ENCODE measurements at regions not wholly inside any gene's neighbourhood (a gene's known extent, or its start where the extent isn't known, plus 50 kb on each side); places are given as distances from the start of the nearest gene placed in this dataset.

DNA sequence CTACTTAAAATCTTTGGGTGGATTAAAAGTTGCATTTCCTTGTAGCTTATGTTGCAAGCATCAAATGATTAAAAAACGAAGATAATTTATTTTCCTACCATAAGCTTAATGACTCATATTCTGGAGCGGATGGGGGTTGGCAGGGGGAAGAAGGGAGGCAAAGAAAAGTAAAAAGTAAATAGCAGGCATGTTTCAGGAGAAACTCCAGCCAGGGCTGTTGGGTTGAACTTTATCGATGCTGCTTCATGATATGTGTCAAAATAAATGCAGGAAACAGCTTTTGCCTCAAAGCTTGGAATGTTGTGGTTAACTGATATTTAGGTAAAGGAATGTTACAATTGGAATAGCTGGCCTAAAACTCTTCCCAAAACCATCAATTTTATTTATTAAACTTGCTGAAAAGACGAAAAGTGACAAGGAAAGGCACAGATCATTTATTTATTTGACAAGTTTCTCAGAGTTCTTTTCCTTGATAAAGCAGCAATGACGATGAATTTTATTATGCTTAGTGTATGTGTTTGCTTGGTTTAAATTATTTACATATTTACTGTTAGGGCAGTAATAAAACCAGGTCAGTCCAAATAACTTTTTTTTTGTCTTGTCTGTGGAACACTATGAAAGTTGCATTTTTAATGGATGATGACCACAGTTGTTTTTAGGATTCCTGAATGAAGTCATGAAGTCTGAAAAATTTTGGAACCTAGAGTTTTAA lies 177.9 kb downstream of the PCSK1 start:
- H3K27me3 Mint-ChIP-seq, result no peaks in the 10 kb centered on the region
- no peaks in the 10 kb centered on the region for H3K9me3 Mint-ChIP-seq
- no peak for ATAC-seq (replicated peaks)
- H3K27ac Mint-ChIP-seq, result no peak overlapping the region
- DNase-seq, result no peak
- H3K4me3 Mint-ChIP-seq, result no peak overlapping the region
- H3K4me1 Mint-ChIP-seq, result peaks cover 11 to 16% of the 10 kb centered on the region in 2 donors
- H3K36me3 Mint-ChIP-seq, result no peaks in the 10 kb centered on the region

DNA sequence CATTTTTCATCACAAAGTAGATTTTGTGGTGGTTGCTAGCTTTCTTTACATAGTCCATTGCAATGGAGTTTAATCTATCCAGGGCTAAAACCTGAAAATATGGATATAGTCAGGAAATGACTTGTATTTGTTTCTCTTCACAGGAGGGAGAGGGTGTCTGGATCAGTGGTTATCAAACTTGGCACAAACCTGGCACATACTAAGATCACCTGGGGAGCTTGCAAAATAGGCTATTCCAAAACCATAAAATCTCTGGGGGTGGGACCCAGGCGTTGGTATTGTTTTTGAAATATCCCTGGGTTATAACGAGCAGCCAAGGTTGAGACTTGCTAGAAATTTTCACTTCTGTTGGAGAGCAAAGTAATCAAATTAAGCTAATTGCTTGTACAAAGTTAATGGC lies 179.9 kb downstream of the PCSK1 start:
- H3K9me3 Mint-ChIP-seq, result no peaks in the 10 kb centered on the region
- H3K27ac Mint-ChIP-seq, result no peak overlapping the region
- H3K36me3 Mint-ChIP-seq, result no peaks in the 10 kb centered on the region
- H3K4me1 Mint-ChIP-seq, result no peaks in the 10 kb centered on the region
- no peak overlapping the region for H3K4me3 Mint-ChIP-seq
- ATAC-seq (replicated peaks), result no peak
- H3K27me3 Mint-ChIP-seq, result no peaks in the 10 kb centered on the region
- no peak for DNase-seq

DNA sequence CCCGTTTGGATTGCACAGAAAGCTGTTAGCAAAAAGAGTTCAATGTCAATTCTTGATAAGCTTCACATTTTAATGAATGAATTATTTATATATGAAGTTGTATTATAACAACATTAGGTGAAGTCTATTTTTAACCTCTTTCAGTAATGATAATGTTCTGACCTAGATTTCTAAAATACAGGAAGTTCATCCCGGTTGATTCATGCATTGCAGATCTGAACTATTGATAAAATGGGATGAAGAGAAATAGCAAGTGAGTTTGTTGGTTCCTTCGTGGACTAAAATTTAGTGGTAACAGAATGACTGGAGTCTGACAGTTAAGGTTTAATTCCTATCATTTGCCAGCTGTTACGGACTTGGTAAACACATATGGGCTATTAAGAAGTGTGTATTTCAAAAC lies 180.5 kb downstream of the PCSK1 start:
- Mint-ChIP-seq H3K4me3 (no peak overlapping the region), H3K36me3 (no peaks in the 10 kb centered on the region), H3K27me3 (no peaks in the 10 kb centered on the region), H3K4me1 (no peaks in the 10 kb centered on the region), H3K27ac (no peak overlapping the region), H3K9me3 (no peaks in the 10 kb centered on the region)
- DNase-seq (no peak), ATAC-seq (replicated peaks) (no peak)

DNA sequence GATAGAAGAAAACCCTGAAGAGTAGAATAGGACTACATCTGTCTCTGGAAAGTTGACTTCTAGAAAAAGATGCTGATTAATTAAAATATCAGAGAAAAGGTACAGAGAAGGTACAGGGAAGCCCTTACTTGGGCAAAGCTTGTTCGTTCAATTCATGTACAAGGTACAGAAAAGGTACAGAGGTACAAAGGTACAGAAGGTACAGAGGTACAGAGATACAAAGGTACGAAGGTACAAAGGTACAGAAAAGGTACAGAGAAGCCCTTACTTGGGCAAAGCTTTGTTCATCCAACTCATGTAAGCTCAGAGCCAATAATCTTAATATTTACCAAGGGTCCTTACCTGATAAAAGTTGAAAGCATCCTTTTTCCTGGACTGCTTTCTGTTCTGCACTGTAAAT lies 182.3 kb downstream of the PCSK1 start:
- no peaks in the 10 kb centered on the region for H3K4me1 Mint-ChIP-seq
- ATAC-seq (replicated peaks), result no peak
- no peak overlapping the region for H3K27ac Mint-ChIP-seq
- no peaks in the 10 kb centered on the region for H3K9me3 Mint-ChIP-seq
- no peak overlapping the region for H3K4me3 Mint-ChIP-seq
- DNase-seq, result no peak
- no peaks in the 10 kb centered on the region for H3K36me3 Mint-ChIP-seq
- H3K27me3 Mint-ChIP-seq, result peaks cover 1% of the 10 kb centered on the region in 2 donors

DNA sequence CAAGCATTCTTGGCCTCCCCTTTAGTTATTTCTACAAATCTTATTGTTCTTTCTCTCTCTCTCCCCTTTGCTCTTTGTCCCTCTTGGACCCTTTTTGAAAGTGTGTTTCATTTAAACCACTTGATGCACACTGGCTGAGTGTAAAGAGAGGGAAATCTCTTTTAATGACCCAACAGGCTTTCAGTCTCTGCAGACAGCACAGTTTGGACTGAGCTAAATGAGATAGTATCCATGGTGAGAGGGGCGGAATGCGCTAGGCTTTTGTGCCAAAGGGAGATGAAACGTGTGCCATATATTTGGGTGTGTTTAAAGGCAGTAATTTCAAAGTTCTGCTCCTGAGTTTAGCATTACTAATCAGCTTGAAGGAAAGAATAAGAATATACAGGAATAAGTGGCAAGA lies 184.9 kb downstream of the PCSK1 start:
- Mint-ChIP-seq H3K9me3 (no peaks in the 10 kb centered on the region), H3K36me3 (no peaks in the 10 kb centered on the region), H3K27ac (no peak overlapping the region), H3K4me3 (no peak overlapping the region), H3K27me3 (peaks cover 3 to 5% of the 10 kb centered on the region in 2 donors), H3K4me1 (no peaks in the 10 kb centered on the region)
- no peak for DNase-seq
- ATAC-seq (replicated peaks), result no peak

DNA sequence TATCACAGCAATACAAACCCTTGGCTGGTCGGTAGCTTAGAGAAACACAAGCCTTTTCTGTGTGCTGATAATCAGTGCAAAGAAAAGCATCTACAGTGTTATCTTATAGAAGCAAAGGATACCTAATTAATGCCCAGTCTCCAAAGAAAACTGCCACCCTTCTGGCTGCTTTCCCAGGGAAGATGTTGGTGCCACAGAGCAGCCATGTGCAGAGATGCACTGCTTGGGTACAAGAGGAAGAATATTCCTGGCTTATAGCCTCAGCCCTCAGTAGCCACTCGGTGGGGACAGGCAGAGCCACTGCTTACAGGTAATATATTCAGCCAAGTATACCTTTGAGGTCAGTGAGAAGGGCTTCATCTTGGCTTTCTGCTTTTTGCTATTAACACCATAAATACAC lies 185.3 kb downstream of the PCSK1 start:
- no peaks in the 10 kb centered on the region for H3K36me3 Mint-ChIP-seq
- no peaks in the 10 kb centered on the region for H3K4me1 Mint-ChIP-seq
- no peak for DNase-seq
- H3K27me3 Mint-ChIP-seq, result peaks cover 3 to 5% of the 10 kb centered on the region in 2 donors
- no peak for ATAC-seq (replicated peaks)
- H3K9me3 Mint-ChIP-seq, result no peaks in the 10 kb centered on the region
- no peak overlapping the region for H3K4me3 Mint-ChIP-seq
- no peak overlapping the region for H3K27ac Mint-ChIP-seq

DNA sequence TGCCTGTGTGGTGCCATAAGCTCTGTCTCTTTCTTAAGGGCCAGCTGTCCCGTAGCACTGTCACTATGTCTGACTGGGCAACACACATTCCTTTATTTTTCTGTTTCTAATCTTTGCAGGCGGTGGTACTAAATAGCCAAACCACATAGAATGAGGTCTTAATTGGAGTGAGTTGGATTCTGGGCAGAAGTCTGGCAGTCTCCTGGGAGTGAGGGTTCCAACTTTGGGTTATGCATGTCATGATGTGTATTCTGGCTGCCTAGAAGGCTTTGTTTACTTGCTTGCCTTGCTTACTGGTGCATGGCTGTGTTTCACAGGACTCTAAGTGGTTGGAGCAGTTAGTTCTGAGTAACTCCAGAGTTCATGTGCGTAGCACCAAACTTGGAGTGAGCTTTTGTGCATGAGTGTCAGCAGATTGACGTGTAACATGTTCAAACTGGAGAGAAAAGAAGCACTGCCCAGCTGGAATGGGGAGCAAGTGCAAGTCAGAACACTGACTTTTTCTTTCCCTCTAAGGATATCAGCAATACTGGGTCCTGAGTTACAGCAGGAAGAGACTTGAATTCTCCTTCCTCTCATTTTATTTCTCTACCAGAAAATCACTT lies 185.8 kb downstream of the PCSK1 start:
- Mint-ChIP-seq H3K27me3 (peaks cover 3 to 5% of the 10 kb centered on the region in 2 donors), H3K27ac (no peak overlapping the region), H3K4me1 (no peaks in the 10 kb centered on the region), H3K4me3 (no peak overlapping the region), H3K36me3 (no peaks in the 10 kb centered on the region), H3K9me3 (no peaks in the 10 kb centered on the region)
- DNase-seq (no peak), ATAC-seq (replicated peaks) (no peak)

DNA sequence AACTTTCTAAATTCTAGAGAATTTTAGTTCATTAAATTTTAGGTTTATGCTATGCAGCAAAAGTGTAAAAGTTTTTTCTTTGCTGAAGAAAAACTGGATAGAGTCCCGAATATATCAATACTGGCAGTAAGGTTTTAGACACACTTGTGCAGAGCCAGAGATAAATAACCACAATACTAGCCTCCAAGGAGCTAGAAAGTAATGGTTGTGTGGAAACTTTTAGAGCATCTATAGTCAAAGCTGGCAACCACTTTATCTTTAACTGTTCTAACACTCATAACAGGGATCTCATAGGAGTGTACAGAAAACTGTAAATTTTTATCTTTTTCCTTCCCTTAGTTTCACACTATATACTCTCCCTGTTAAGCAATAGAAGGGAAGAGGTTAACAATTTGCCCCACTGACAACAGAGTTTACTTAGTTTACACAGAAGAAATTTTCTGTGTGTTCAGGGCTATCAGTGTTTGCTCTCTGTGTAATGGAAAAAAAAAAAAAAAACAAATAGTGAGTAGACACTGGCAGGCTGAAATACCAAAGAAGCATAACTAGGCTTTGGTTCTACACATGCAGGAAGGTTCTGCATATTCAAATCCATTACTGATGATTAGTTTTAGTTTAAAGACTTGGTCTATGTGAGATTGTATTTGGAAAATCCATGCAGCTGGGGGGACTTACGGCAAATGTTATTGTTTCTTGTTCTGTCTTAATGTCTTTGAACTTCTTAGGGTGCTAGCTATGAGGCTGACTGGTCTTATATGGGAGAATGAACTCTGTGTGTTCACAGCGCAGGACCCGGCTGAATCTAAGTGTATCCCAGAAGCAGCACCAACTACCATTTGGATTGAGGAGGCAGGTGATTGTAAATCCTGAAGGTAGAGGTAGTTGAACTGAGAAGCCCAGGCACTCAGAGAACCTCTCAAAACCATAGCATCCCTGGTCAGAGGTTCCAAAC lies 187.6 kb downstream of the PCSK1 start:
- no peak for DNase-seq
- no peaks in the 10 kb centered on the region for H3K36me3 Mint-ChIP-seq
- H3K27me3 Mint-ChIP-seq, result peaks cover 3 to 5% of the 10 kb centered on the region in 2 donors
- no peak overlapping the region for H3K27ac Mint-ChIP-seq
- no peaks in the 10 kb centered on the region for H3K9me3 Mint-ChIP-seq
- H3K4me3 Mint-ChIP-seq, result no peak overlapping the region
- ATAC-seq (replicated peaks), result no peak
- H3K4me1 Mint-ChIP-seq, result no peaks in the 10 kb centered on the region

DNA sequence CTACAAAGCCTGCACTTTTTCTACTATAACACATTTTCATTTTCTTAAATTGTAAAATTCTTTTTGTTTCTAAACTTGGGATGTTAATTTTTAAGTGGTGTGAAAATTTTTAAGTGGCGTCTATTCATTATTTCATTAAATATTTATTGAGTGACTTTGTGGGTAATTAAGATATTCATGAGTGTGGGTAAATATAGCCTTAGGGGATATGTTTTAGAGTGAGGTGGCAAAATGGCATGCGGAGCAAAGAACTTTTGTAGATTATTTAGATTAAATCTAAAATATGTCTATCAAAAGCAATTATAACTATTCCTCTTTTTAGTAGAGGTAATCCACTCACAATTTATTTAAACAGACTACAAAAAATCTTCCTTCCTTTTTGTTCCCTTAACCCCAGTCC lies 188.4 kb downstream of the PCSK1 start:
- H3K27ac Mint-ChIP-seq, result no peak overlapping the region
- H3K4me3 Mint-ChIP-seq, result no peak overlapping the region
- H3K36me3 Mint-ChIP-seq, result no peaks in the 10 kb centered on the region
- ATAC-seq (replicated peaks) (no peak), DNase-seq (no peak)
- H3K27me3 Mint-ChIP-seq, result peaks cover 3 to 5% of the 10 kb centered on the region in 2 donors
- no peaks in the 10 kb centered on the region for H3K4me1 Mint-ChIP-seq
- H3K9me3 Mint-ChIP-seq, result no peaks in the 10 kb centered on the region

DNA sequence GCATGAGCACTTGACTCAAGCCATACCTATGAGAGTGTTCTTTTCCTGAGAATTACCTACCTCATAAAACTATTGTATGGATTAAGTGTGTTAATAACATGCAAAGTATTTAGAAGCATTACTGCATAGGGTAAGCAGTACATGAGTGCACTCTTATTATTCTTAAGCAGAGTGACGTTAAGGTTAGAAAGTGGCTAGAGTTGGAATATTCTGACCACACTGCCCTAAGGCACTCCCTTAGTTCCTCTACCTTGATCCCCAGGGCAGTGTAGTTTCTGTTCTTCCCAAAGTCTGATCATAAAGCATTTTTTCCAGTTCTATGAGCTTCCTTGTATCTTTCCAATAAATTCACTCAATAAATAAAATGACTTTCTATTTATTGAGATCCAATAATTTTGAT lies 189.2 kb downstream of the PCSK1 start:
- ATAC-seq (replicated peaks) (no peak), DNase-seq (no peak)
- Mint-ChIP-seq H3K4me1 (no peaks in the 10 kb centered on the region), H3K36me3 (no peaks in the 10 kb centered on the region), H3K27ac (no peak overlapping the region), H3K4me3 (no peak overlapping the region), H3K27me3 (peaks cover 3 to 5% of the 10 kb centered on the region in 2 donors), H3K9me3 (no peaks in the 10 kb centered on the region)

DNA sequence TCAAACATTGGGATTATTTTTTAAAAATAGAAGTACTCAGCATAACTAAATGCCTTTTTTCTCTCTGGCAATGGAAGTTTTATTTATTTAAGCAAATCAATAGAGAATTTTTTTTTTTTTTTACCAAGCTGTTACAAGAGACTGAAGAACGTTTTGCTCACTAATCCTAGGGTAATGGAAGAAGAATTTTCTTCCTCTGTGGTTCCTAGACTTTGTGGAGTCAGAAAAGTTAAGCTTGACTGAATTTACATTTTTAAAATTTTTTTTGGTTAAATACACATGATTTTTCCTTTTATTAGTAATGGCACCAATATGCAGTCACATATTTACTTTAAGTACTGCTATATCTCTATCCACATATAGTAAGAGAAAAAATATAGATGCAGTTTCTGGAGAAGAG lies 189.8 kb downstream of the PCSK1 start:
- no peak overlapping the region for H3K27ac Mint-ChIP-seq
- no peaks in the 10 kb centered on the region for H3K9me3 Mint-ChIP-seq
- ATAC-seq (replicated peaks), result no peak
- H3K4me3 Mint-ChIP-seq, result no peak overlapping the region
- no peaks in the 10 kb centered on the region for H3K36me3 Mint-ChIP-seq
- no peaks in the 10 kb centered on the region for H3K4me1 Mint-ChIP-seq
- DNase-seq, result no peak
- H3K27me3 Mint-ChIP-seq, result peaks cover 3 to 5% of the 10 kb centered on the region in 2 donors

DNA sequence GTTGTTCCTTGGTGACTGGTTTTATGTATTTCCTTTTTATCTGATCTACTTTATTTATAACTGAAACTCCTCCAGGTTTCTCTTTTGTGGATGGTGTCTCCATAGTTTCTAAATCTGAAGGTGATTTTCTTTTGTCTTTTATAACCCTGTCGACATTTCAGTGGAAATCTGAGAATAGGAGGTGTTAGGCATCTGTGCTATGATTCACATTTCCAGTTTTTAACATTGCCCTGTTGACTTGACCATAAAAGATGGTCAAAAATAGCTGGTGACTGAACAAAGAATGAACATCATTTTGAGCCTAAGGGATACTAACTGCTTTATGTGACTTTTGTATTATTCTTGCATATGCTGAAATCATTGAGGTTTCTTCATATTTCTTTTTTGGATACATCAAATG lies 190.5 kb downstream of the PCSK1 start:
- no peak overlapping the region for H3K4me3 Mint-ChIP-seq
- H3K27me3 Mint-ChIP-seq, result peaks cover 3 to 5% of the 10 kb centered on the region in 2 donors
- no peaks in the 10 kb centered on the region for H3K9me3 Mint-ChIP-seq
- no peak overlapping the region for H3K27ac Mint-ChIP-seq
- H3K4me1 Mint-ChIP-seq, result no peaks in the 10 kb centered on the region
- H3K36me3 Mint-ChIP-seq, result no peaks in the 10 kb centered on the region
- no peak for ATAC-seq (replicated peaks)
- DNase-seq, result no peak

DNA sequence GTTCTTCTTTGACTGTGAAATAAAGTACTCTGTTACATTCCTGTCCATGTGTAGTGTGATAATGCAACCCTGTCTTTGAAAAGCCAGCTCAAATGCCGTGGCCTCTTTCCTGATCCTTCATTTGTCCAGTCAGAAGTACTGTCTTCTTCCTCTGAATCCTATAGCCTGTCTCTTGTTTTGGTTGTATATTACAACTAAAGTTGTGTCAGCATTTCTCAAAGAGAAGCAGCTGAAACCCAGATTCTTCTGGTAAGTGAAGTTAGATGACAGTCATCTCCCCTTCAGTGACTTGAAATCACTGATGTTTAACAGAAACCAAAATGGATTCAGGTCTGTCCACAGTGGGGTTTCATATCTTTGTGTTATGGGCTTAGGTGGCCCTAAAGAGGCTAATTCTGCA lies 196.2 kb downstream of the PCSK1 start:
- Mint-ChIP-seq H3K9me3 (no peaks in the 10 kb centered on the region), H3K4me3 (no peak overlapping the region), H3K27ac (no peak overlapping the region), H3K4me1 (no peaks in the 10 kb centered on the region), H3K27me3 (no peaks in the 10 kb centered on the region), H3K36me3 (no peaks in the 10 kb centered on the region)
- DNase-seq (no peak), ATAC-seq (replicated peaks) (no peak)

DNA sequence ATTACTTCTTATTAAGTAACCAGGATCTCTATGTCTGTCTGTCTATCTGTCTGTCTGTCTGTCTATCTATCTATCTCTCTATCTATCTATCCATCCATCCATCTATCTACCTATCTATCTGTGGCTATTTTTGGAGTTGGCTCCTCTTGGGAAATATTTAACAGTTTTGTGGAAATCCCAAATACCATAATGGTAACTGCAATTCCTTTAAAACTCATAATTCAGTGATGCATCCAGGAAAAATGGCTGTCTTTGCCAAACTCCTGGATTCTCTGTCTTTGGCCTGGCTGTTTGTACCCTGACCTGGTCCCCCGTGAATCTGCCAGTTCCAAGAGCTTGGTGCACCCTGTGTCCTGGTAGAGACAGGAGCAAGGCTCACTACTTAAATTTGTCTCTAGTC lies 197.0 kb downstream of the PCSK1 start:
- DNase-seq (no peak), ATAC-seq (replicated peaks) (no peak)
- H3K27me3 Mint-ChIP-seq, result no peaks in the 10 kb centered on the region
- no peaks in the 10 kb centered on the region for H3K36me3 Mint-ChIP-seq
- no peaks in the 10 kb centered on the region for H3K4me1 Mint-ChIP-seq
- H3K4me3 Mint-ChIP-seq, result no peak overlapping the region
- H3K9me3 Mint-ChIP-seq, result no peaks in the 10 kb centered on the region
- no peak overlapping the region for H3K27ac Mint-ChIP-seq

Measured in stimulated activated naive B cell treated with anti-CD40 and anti-IgM and Interleukin-4, amounts not matched to agents 10 μg/mL and 1 μg/mL and 100 μg/mL, for 72 hours (primary cell).